NCI-H146 (cell line): ENCODE measurements at regions not wholly inside any gene's neighbourhood (a gene's known extent, or its start where the extent isn't known, plus 50 kb on each side); places are given as distances from the start of the nearest gene placed in this dataset.

Experiments
- DNase-seq: peaks from one replicate; lab custom pipeline; 2025; lab: John Stamatoyannopoulos, UW

DNA sequence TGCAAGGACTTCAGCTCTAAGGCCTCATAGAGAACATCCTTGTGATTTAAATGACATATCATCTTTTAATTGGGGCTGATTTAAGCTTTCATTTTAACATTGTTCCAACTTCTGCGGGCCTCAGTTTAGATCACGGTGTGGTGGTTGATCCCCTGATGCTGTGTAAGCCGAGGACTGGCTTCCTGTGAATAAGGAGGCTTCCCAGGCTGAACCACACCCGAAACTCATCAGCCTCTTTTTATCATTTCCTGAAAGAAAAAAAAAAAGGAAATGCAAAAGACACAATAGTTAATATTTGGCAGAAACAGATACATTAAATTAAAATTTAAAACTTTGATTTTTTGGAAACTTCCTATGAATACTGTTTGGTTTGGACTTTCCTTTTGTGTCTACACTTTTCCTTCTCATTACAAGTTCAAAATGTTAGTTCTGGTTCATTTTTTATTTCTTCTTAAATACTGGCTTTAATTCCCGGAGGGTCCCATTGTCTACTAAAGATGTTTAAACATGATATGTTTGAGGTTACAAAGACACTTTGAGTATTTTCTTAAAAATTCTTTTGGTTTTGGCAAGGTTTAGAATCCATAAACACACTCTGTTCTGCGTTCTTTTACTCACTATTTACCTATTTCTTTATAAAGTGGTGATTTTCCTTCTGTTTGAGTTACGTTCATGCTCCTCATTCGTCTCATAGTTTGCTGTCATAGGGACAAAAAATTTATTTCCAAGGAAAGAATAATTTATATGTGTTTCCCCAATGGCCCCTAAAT is 230.0 kb upstream of the SULF2 start:
- DNase-seq, result no peak

GRCh38 chr20:48012401-48012974 is 227.2 kb upstream of the SULF2 start:
- DNase-seq, result no peak

DNA sequence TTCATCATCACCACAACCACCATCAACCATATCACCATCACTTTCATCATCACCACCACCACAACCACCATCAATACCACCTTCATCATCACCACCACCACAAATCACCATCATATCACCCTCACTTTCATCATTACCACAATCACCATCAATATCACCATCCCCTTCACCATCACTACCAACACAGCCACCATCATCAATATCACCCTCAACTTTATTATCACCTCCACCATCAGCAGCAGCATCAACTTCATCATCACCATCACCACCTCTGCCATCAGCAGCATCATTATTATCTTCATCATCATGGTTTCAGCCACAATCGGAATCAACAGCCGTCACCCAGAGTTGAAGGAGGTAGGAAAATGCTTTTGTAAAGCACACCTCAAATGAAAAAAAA is 225.7 kb upstream of the SULF2 start:
- DNase-seq, result no peak

GRCh38 chr20:48010623-48011022 is 225.3 kb upstream of the SULF2 start:
- DNase-seq, result no peak

GRCh38 chr20:48008850-48009515 is 223.7 kb upstream of the SULF2 start:
- no peak for DNase-seq

GRCh38 chr20:48007351-48007750 is 222.1 kb upstream of the SULF2 start:
- DNase-seq, result no peak

GRCh38 chr20:48006036-48006833 is 221.0 kb upstream of the SULF2 start:
- DNase-seq, result no peak

DNA sequence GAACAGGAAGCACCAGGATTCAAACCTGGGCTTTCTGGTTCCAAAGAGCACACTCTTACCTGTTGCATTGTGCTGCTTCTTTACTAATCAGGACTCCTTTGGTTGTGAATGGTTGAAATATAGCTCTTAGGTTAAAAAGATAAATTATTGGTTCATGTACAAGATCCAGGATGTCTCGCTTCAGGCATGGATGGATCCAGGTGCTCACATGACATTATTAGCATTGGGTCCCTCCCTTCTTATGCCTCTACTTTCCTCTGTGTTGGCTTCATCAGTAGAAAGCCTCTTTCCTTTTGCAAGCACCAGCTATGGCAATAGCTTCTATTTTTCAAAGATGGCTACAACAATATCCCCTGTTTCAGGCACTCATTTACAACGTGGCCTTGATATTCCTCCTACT is 217.7 kb upstream of the SULF2 start:
- no peak for DNase-seq

DNA sequence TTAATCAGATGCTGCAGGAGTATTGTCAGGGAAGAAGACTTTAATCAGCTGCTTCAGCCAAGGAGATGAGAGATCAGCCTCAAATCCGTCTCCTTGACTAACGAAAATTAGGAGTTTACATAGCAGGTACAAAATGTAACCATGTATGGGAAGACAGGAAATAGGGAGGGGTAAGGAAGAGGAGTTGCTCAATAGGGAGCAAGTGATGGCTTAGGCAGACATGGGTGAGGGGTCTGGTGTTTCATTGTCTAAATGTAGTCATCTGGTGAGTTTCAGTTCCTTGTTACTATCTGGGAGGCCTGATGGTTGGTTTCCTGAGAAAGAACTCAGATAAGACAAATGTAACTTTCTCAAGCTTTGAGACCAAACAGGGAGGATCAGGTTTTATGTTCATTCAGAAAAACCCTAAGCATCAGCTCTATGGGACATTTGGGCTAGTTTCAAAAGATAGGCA is 217.3 kb upstream of the SULF2 start:
- no peak for DNase-seq

- DNase-seq, result no peak
Observed at GRCh38 chr20:47999166-47999565, 213.9 kb upstream of the SULF2 start.

DNA sequence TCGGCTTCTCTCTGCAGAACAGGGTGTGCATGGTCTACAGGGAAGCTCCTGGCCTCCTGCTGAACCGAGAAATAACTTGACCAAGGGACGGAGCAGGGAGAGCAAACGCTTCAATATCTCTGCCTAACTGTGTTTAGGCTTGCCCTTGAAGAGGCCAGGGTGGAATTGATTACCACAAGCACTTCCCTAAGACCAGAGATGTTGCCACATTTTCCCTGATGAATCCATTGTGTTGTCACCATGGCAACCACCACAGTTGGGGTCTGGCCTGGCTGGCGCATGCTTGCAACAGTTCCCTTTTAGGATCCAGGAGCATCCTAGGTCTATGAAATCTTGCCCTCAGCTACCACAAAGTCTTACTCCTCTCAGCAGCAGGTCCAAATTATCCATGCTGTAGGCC is 213.5 kb upstream of the SULF2 start:
- no peak for DNase-seq

DNA sequence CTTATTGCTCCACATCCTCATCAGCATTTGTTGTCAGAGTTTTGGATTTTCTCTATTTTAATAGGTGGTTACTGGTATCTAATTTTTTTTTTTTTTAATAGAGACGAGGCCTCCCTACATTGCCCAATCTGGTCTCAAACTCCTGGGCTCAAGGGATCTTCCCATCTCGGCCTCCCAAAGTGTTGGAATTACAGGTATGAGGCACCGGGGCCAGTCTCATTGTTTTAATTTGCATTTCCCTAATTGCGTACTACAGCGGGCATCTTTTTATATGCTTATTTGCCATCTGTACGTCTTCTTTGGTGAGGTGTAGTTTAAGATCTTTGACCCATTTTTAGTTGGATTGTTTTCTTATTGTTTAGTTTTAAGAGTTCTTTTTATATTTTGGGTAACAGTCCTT is 210.4 kb upstream of the SULF2 start:
- DNase-seq, result no peak

- DNase-seq, result no peak
Observed at GRCh38 chr20:47993817-47994216, 208.5 kb upstream of the SULF2 start.

DNA sequence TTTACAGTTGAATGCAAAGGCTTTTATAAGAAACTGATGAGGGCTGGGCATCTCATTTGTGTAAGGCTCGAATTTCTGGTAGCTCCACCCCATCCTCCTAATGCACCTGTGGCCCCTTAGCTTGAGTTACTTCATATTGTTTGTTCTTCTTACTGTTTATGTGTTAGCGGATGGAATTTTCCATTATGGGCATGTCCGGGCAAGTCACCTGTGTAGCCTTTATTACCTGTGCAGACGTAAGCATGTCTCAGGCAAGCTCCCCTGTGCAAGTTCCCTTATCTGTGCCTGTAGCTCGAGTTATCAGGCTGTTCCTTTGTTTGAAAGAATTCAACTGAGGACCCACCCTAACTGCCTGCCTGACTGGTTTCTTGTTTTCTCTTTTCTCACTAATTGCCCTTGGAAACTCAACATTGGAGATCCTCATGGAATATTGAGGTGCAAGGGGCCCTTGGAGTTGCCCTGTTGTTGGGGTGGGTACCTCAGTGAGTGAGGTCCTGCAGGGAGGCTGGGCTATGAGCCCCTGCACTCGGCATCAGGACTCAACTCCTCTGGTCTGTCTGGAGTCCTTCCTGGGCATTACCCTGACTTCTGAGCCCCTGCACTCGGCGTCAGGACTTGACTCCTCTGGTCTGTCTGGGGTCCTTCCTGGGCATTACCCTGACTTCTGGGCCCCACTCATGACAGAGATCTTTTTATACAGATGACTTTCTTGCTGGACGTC is 207.9 kb upstream of the SULF2 start:
- DNase-seq, result no peak

DNA sequence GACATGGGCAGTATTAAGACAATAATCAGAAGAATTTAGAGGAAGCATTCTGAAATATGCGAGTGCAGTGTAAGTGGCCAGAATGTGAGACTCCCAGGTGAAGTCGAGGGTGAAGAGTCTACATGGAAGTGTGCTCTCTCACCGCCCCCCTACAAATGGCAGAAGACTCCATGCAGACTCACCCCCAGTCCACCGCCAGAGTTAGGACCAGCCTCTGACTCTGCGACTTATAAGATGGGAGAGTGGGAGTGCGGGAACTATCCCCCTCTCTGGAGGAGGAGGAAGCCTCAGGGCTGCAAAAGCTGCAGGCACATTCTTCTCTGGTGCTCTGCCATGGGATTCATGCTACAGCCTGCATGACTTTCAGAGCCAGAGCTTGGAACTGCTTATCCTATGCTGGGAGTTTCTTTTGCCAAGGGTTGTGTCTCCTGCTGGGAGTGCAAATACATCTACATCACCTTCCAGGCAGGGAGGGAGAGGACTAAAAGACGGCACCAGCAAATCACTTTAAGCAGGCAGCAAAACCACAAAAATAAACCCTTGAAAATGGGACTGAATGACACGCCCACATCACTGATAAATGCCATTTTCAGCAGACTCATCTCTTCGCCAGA is 206.7 kb upstream of the SULF2 start:
- DNase-seq, result no peak

DNA sequence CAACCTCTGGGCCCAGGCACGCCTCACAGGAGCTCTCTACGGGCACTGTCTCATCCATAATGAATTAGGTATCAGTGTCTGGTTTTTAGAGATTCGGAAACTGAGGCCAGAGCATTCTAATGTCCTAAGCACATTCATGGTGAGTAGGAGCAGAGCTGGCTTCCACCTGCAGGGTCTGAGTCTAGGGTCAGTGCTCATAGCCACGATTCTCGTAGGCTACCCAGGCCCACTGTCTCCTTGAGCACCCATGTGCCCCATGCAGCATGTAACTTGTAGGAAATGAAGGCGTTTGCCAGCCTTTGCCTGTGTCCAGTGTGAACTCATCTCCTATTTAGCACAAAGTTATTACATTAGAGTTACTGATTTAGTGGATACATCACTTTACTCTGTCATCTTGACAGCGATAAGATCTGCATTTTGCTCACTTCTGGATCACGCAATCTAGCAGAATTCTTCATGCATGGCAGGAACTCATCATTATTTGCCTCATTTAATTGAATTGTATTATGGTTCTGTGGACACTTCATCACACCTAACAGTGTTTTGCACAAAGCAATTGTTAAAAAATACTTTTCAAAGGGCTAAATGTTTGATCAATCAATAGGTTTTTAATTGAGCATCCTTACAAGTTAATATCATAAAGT is 205.3 kb upstream of the SULF2 start:
- DNase-seq, result no peak

DNA sequence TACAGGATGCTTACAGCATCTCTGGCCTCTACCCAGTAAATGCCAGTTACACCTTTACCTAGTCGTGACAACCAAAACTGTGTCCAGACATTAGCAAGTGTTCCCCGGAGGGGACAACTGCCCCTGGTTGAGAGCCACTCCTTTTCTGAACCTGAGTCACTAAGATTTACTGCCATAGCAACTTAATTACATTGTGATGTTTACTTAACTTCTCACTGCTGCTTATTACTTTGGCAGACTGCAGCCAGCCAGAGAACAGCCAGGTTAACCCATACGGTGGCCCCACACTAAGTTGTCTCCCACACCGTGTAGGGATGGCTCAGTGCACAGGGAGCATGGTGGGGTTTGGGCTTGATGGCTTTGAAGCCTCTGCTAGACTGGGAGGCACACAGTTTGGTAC is 204.7 kb upstream of the SULF2 start:
- DNase-seq, result no peak

- DNase-seq, result no peak
Observed at GRCh38 chr20:47988676-47989075, 203.4 kb upstream of the SULF2 start.

DNA sequence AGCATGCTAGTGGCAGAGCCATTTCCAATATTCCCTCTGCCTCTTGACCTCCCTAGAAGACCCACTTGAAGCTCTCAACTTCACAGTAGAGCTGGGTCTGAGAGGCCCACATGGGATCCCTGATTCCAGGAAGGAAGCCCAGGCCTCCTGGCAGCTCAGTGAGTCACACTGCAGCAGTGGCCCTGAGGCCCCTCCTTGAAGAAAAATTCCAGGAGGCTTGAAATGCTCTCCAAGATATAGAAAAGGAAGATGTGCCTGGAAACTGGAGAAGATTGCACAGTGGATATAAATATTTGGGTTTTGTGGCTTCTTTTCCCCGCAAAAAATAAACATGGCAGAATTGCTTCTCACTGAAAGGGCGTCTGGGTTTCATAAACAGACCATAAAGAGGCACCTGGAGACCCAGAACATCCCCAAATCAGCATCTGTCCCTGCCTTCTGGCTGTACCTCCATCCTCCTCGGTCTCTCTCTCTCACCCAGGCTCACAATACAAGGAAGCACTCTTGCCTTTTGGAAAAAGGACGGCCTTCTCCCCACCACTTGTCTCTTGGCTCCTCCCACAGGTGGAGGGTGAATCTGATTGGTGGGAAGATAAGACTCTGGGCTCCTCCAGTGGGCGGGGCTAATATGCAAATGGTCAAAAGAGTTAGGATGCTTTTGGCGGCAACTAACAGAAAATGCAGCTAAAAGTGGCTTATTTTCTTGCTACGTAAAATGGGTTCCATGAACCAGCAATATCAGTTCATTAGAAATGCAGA is 200.0 kb upstream of the SULF2 start:
- no peak for DNase-seq

DNA sequence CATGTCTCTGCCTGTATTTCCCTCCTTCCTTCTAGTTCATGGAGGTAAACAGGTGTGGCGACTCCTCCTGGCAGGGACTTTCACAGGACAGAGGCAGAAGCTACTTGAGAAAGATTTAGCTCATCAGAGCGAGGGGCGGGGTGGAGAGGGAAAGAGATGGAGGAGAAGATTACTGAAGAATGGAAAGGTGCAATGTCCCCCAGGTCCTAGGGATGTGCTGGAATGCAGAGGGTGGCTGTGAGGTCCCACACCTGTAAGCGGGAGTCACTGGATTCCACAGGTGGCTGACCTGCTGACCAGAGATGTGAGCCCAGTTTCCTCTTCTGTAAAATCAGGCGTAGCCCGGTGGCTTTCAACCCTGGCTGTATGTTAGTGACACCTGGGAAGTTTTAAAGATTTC is 199.2 kb upstream of the SULF2 start:
- DNase-seq, result no peak
